Activated CD8-positive, alpha-beta memory T cell treated with anti-CD3 and anti-CD28 coated beads, Interleukin-2, amount 10 ng/mL, durations not matched to agents 7 days and 5 days (primary cell): ENCODE measurements at regions not wholly inside any gene's neighbourhood (a gene's known extent, or its start where the extent isn't known, plus 50 kb on each side); places are given as distances from the start of the nearest gene placed in this dataset.

Source experiments
- ATAC-seq: fragments of 150-1000 bp; cut with Tn5 transposase; one replicate; pipeline ENCODE4 v1.10.0; 2021; ENCODE audit warnings: moderate library complexity
- CTCF ChIA-PET: fragments of 350-600 bp; sonication (Branson Sonifier 250); formaldehyde crosslinking; loops from one replicate; lab custom pipeline; 2021; ENCODE audit warnings: antibody characterized with exemption; lab: Charles Lee
- DNase-seq: peaks from one replicate; pipeline ENCODE4 v3.0.0-alpha.2; 2020
- H3K27ac Mint-ChIP-seq: one replicate; pipeline ENCODE4 v1.8.0; 2021; ENCODE audit warnings: mild to moderate bottlenecking, mixed read lengths
- H3K27me3 Mint-ChIP-seq: one replicate; pipeline ENCODE4 v1.8.0; 2021; ENCODE audit warnings: mixed read lengths
- H3K36me3 Mint-ChIP-seq: one replicate; pipeline ENCODE4 v1.8.0; 2021; ENCODE audit warnings: mild to moderate bottlenecking, mixed read lengths
- H3K4me1 Mint-ChIP-seq: one replicate; pipeline ENCODE4 v1.8.0; 2021; ENCODE audit warnings: mixed read lengths
- H3K4me3 Mint-ChIP-seq: one replicate; pipeline ENCODE4 v1.8.0; 2021; ENCODE audit warnings: mild to moderate bottlenecking, moderate library complexity, mixed read lengths
- H3K9me3 Mint-ChIP-seq: one replicate; pipeline ENCODE4 v1.8.0; 2022; ENCODE audit warnings: low read depth, mixed read lengths

GRCh38 chr4:165698272-165698671 is 174.8 kb upstream of the TLL1 start:
- ATAC-seq = no peak
- Mint-ChIP-seq H3K4me3 (no peak overlapping the region), H3K27ac (no peak overlapping the region), H3K36me3 (no peaks in the 10 kb centered on the region), H3K9me3 (no peaks in the 10 kb centered on the region), H3K4me1 (no peaks in the 10 kb centered on the region), H3K27me3 (no peaks in the 10 kb centered on the region)
- CTCF ChIA-PET = no interaction called here
- DNase-seq = no peak

GRCh38 chr4:165699055-165699454 is 174.0 kb upstream of the TLL1 start:
- Mint-ChIP-seq H3K27ac (no peak overlapping the region), H3K27me3 (no peaks in the 10 kb centered on the region), H3K4me3 (no peak overlapping the region), H3K36me3 (no peaks in the 10 kb centered on the region), H3K9me3 (no peaks in the 10 kb centered on the region), H3K4me1 (no peaks in the 10 kb centered on the region)
- ATAC-seq (no peak), DNase-seq (no peak)
- CTCF ChIA-PET = no interaction called here

- H3K27me3 Mint-ChIP-seq = no peaks in the 10 kb centered on the region
- H3K27ac Mint-ChIP-seq = no peak overlapping the region
- no peak for DNase-seq
- no peaks in the 10 kb centered on the region for H3K4me1 Mint-ChIP-seq
- ATAC-seq = no peak
- H3K4me3 Mint-ChIP-seq = no peak overlapping the region
- no peaks in the 10 kb centered on the region for H3K36me3 Mint-ChIP-seq
- CTCF ChIA-PET = interaction anchor here (0.7 kb wide), 1 partner anchor 399 kb away, joined by 3 read pairs; no protein-coding TSS in a partner anchor
- H3K9me3 Mint-ChIP-seq = no peaks in the 10 kb centered on the region
Measured at GRCh38 chr4:165700855-165701254, 172.2 kb upstream of the TLL1 start.

- CTCF ChIA-PET = no interaction called here
- Mint-ChIP-seq H3K36me3 (no peaks in the 10 kb centered on the region), H3K9me3 (no peaks in the 10 kb centered on the region), H3K4me1 (no peaks in the 10 kb centered on the region), H3K27me3 (no peaks in the 10 kb centered on the region), H3K27ac (no peak overlapping the region), H3K4me3 (no peak overlapping the region)
- DNase-seq (no peak), ATAC-seq (no peak)
Measured at GRCh38 chr4:165707128-165707527, 165.9 kb upstream of the TLL1 start.

- ATAC-seq (no peak), DNase-seq (no peak)
- no peaks in the 10 kb centered on the region for H3K27me3 Mint-ChIP-seq
- no peak overlapping the region for H3K27ac Mint-ChIP-seq
- CTCF ChIA-PET = no interaction called here
- no peaks in the 10 kb centered on the region for H3K9me3 Mint-ChIP-seq
- H3K36me3 Mint-ChIP-seq = no peaks in the 10 kb centered on the region
- H3K4me1 Mint-ChIP-seq = no peaks in the 10 kb centered on the region
- no peak overlapping the region for H3K4me3 Mint-ChIP-seq
Measured at GRCh38 chr4:165709516-165709915, 163.5 kb upstream of the TLL1 start.

GRCh38 chr4:165709973-165710526 is 163.0 kb upstream of the TLL1 start:
- Mint-ChIP-seq H3K9me3 (no peaks in the 10 kb centered on the region), H3K36me3 (no peaks in the 10 kb centered on the region), H3K4me1 (no peaks in the 10 kb centered on the region), H3K27ac (no peak overlapping the region), H3K4me3 (no peak overlapping the region), H3K27me3 (no peaks in the 10 kb centered on the region)
- CTCF ChIA-PET = no interaction called here
- no peak for ATAC-seq
- no peak for DNase-seq

- H3K4me3 Mint-ChIP-seq = no peak overlapping the region
Measured at GRCh38 chr4:165711436-165711835, 161.6 kb upstream of the TLL1 start.

GRCh38 chr4:165711912-165712311 is 161.1 kb upstream of the TLL1 start:
- H3K27ac Mint-ChIP-seq = no peak overlapping the region
- H3K4me1 Mint-ChIP-seq = no peaks in the 10 kb centered on the region
- H3K27me3 Mint-ChIP-seq = no peaks in the 10 kb centered on the region
- no peak for DNase-seq
- no peaks in the 10 kb centered on the region for H3K9me3 Mint-ChIP-seq
- no peak overlapping the region for H3K4me3 Mint-ChIP-seq
- CTCF ChIA-PET = no interaction called here
- no peaks in the 10 kb centered on the region for H3K36me3 Mint-ChIP-seq
- ATAC-seq = no peak

More at GRCh38 chr4:165711436-165711835, 161.6 kb upstream of the TLL1 start:
- Mint-ChIP-seq H3K27me3 (no peaks in the 10 kb centered on the region), H3K27ac (no peak overlapping the region), H3K36me3 (no peaks in the 10 kb centered on the region), H3K4me1 (no peaks in the 10 kb centered on the region), H3K9me3 (no peaks in the 10 kb centered on the region)
- DNase-seq (no peak), ATAC-seq (no peak)
- CTCF ChIA-PET = no interaction called here

GRCh38 chr4:165714650-165715049 is 158.4 kb upstream of the TLL1 start:
- Mint-ChIP-seq H3K36me3 (no peaks in the 10 kb centered on the region), H3K4me3 (no peak overlapping the region), H3K9me3 (no peaks in the 10 kb centered on the region), H3K27ac (no peak overlapping the region), H3K27me3 (no peaks in the 10 kb centered on the region), H3K4me1 (no peaks in the 10 kb centered on the region)
- CTCF ChIA-PET = no interaction called here
- DNase-seq (no peak), ATAC-seq (no peak)

- CTCF ChIA-PET = no interaction called here
- no peak for DNase-seq
- ATAC-seq = no peak
- Mint-ChIP-seq H3K9me3 (no peaks in the 10 kb centered on the region), H3K4me1 (no peaks in the 10 kb centered on the region), H3K27me3 (no peaks in the 10 kb centered on the region), H3K27ac (no peak overlapping the region), H3K4me3 (no peak overlapping the region), H3K36me3 (no peaks in the 10 kb centered on the region)
Measured at GRCh38 chr4:165715211-165715610, 157.8 kb upstream of the TLL1 start.

- CTCF ChIA-PET = no interaction called here
Measured at GRCh38 chr4:165715989-165716388, 157.0 kb upstream of the TLL1 start.

GRCh38 chr4:165716472-165716871 is 156.6 kb upstream of the TLL1 start:
- DNase-seq = no peak
- Mint-ChIP-seq H3K9me3 (no peaks in the 10 kb centered on the region), H3K27me3 (no peaks in the 10 kb centered on the region), H3K4me1 (no peaks in the 10 kb centered on the region), H3K4me3 (no peak overlapping the region), H3K27ac (no peak overlapping the region), H3K36me3 (no peaks in the 10 kb centered on the region)
- no peak for ATAC-seq
- CTCF ChIA-PET = no interaction called here

More at GRCh38 chr4:165715989-165716388, 157.0 kb upstream of the TLL1 start:
- Mint-ChIP-seq H3K4me3 (no peak overlapping the region), H3K9me3 (no peaks in the 10 kb centered on the region), H3K36me3 (no peaks in the 10 kb centered on the region), H3K27me3 (no peaks in the 10 kb centered on the region), H3K4me1 (no peaks in the 10 kb centered on the region), H3K27ac (no peak overlapping the region)
- DNase-seq (no peak), ATAC-seq (no peak)

- no peak overlapping the region for H3K4me3 Mint-ChIP-seq
- no peak for ATAC-seq
- H3K36me3 Mint-ChIP-seq = no peaks in the 10 kb centered on the region
- no peaks in the 10 kb centered on the region for H3K9me3 Mint-ChIP-seq
- H3K4me1 Mint-ChIP-seq = no peaks in the 10 kb centered on the region
- no peak for DNase-seq
- H3K27me3 Mint-ChIP-seq = no peaks in the 10 kb centered on the region
- CTCF ChIA-PET = no interaction called here
- H3K27ac Mint-ChIP-seq = no peak overlapping the region
Measured at GRCh38 chr4:165718660-165719059, 154.4 kb upstream of the TLL1 start.

- Mint-ChIP-seq H3K27ac (no peak overlapping the region), H3K36me3 (no peaks in the 10 kb centered on the region), H3K4me3 (no peak overlapping the region), H3K27me3 (no peaks in the 10 kb centered on the region), H3K4me1 (no peaks in the 10 kb centered on the region), H3K9me3 (no peaks in the 10 kb centered on the region)
- DNase-seq = no peak
- no peak for ATAC-seq
- CTCF ChIA-PET = no interaction called here
Measured at GRCh38 chr4:165720411-165721082, 152.5 kb upstream of the TLL1 start.
